HepG2 (cell line): ENCODE measurements at regions not wholly inside any gene's neighbourhood (a gene's known extent, or its start where the extent isn't known, plus 50 kb on each side); places are given as distances from the start of the nearest gene placed in this dataset.

Source experiments
- RFX5 ChIP-seq: IDR thresholded peaks from 2 replicates; pipeline ENCODE4 v1.6.1; 2011; ENCODE audit warnings: low read depth, low read length, improper control_type of control experiment
- ZNF350 ChIP-seq: sonication (generic); formaldehyde crosslinking; IDR thresholded peaks from 2 replicates; pipeline ENCODE4 v1.4.0; 2020; ENCODE audit warnings: mild to moderate bottlenecking, low read depth, missing genetic modification reagents, borderline replicate concordance
- ZNF383 ChIP-seq: sonication (generic); formaldehyde crosslinking; IDR thresholded peaks from 2 replicates; pipeline ENCODE4 v1.4.0; 2020; ENCODE audit warnings: missing genetic modification reagents, mild to moderate bottlenecking, borderline replicate concordance
- TF ChIP-seq, protein P1 (sequence below): sonication (generic); formaldehyde crosslinking; IDR thresholded peaks from 2 replicates; pipeline ENCODE4 v1.4.0; 2020; ENCODE audit warnings: mild to moderate bottlenecking, missing genetic modification reagents
- TF ChIP-seq, protein P2 (sequence below): sonication (generic); formaldehyde crosslinking; IDR thresholded peaks from 2 replicates; pipeline ENCODE4 v1.5.0; 2020; ENCODE audit warnings: mild to moderate bottlenecking, missing genetic modification reagents, moderate library complexity

DNA sequence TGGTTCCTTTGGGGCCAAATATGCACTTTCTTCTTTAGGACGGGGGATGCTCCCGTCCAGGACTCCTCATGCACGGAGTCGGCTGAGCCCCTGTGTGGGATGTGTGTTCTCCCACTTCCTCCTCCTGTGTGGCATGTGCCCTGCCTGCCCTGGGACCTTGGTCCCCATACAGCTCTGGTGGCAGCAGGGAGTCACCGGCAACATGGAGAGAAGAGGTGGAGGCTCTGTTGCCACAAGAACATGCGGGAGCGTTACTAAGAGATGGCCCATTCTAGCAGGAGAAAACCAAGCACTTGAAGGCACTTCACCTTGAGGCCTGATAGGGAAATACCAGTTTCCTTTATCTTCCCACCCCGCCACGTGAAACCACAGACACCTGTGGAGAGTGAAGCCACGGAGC, 98.0 kb downstream of the DDX1 start:
- TF ChIP-seq ZNF350 (CRISPR knock-in tag) (no peak), ZNF383 (CRISPR knock-in tag) (no peak), RFX5 (no peak)
- TF ChIP-seq, protein P1, sequence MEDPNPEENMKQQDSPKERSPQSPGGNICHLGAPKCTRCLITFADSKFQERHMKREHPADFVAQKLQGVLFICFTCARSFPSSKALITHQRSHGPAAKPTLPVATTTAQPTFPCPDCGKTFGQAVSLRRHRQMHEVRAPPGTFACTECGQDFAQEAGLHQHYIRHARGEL (CRISPR knock-in tag), result no peak
- TF ChIP-seq, protein P2, sequence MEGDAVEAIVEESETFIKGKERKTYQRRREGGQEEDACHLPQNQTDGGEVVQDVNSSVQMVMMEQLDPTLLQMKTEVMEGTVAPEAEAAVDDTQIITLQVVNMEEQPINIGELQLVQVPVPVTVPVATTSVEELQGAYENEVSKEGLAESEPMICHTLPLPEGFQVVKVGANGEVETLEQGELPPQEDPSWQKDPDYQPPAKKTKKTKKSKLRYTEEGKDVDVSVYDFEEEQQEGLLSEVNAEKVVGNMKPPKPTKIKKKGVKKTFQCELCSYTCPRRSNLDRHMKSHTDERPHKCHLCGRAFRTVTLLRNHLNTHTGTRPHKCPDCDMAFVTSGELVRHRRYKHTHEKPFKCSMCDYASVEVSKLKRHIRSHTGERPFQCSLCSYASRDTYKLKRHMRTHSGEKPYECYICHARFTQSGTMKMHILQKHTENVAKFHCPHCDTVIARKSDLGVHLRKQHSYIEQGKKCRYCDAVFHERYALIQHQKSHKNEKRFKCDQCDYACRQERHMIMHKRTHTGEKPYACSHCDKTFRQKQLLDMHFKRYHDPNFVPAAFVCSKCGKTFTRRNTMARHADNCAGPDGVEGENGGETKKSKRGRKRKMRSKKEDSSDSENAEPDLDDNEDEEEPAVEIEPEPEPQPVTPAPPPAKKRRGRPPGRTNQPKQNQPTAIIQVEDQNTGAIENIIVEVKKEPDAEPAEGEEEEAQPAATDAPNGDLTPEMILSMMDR (CRISPR knock-in tag), result no peak
